Renal cortex interstitium (tissue), 11 donors: ENCODE measurements at regions not wholly inside any gene's neighbourhood (a gene's known extent, or its start where the extent isn't known, plus 50 kb on each side); places are given as distances from the start of the nearest gene placed in this dataset.
"Not testable (repeated sequence)": the region's sequence is repeated elsewhere in the genome, so short reads cannot be mapped to it uniquely, and the experiment has no call there.

Source experiments
- DNase-seq, 11 donors: peaks; one replicate each; pipeline ENCODE4 v3.0.0-alpha.2; 2013; ENCODE audit warnings: low read depth in 9 of 11, low spot score in 4 of 11; ENCODE audit errors: extremely low read depth in 1 of 11

DNA sequence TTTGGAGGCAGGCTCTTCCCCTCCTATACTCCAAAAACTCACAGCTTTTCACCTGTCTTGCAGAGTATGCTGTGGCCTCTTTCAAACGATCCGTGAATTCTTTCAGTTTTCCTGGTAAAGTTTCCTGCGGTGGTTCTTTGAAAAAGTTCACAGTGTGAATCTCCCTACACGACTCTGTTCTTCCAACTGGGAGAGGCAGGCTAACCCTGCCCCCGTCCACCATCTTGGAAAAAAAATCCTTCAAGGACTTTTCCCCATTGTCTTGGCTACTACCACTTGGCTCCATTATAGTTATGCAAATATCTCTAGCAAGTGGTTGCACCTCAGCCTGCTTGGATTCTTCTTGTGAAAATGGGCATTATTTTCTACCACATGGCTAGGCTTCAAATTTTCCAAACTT, 382.6 kb downstream of the AGTPBP1 start:
- no peak for DNase-seq

DNA sequence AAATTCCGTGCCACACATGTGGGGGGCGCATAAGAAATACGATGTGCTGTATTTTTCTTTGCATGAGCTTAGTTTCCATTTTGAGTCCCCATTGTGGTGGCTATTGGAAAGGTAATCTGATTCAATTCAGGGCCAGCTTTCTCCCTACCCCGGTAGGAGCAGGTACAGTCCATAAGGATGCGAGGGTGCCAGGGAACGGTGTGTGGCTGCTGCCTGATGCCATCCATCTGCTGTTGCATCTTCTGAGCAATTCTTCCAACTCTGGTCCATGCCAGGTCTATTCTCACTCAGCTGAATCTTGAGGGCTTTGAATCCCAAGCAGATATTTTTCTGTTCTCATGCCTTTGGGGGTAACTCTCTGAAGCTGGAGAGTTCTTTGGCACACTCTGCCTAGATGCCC, 392.7 kb downstream of the AGTPBP1 start:
- DNase-seq, result no peak

DNA sequence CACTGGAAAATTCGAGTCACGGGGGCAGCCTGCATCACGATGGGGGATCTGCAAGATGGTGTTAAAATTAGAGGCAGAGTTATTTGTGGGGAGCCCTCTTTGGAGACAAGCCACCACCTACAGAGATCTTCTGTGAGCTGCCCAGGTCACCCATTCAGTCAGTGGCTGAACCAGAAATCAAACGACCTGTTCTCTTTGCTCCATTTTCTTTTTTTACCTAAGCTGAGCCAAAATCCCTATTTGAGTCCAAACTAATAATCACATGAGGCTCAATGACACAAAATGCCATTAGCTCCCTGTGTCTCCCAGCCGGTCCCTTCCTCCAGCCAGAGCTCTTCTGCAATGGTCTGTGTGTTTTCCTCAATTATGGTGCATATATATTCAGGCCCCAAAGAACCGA, 394.2 kb downstream of the AGTPBP1 start:
- DNase-seq, result no peak

DNA sequence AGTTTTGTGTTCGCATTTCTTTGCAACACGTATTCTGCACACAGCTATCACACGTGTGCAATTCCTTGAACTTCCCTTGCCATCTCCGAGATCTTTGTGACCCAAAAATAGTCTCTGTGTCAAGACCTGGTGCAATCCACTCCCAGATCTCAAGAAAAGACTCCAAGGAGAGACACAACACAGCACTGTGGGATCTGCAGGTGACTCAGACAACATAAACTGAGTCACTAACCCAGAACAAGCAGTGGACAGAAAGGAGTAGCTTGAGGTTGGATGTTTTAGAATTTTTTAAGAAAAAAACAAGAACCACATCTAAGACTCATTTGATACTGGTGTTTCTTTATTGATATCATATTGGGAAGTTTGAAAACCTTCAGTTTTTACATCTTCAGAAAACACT, 396.9 kb downstream of the AGTPBP1 start:
- no peak for DNase-seq

DNA sequence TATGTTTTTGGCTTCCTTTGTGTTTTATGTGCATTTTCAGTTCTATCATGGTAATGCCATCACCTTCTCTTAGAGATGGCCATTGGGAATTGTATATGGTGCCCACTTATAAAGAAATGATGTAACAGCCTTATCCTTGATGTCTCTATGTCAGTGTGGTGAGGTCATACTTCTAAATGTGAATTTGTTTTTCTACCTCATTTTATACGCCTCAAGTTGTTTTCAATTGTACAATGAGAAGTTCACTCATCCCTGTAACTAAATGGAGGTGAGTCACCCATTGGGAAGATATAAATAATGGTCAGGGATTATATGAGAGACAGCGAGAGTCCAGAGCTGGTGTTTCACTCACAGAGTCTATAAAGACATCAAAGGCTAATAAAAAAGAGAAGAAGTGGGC, 402.4 kb downstream of the AGTPBP1 start:
- DNase-seq, result no peak

DNA sequence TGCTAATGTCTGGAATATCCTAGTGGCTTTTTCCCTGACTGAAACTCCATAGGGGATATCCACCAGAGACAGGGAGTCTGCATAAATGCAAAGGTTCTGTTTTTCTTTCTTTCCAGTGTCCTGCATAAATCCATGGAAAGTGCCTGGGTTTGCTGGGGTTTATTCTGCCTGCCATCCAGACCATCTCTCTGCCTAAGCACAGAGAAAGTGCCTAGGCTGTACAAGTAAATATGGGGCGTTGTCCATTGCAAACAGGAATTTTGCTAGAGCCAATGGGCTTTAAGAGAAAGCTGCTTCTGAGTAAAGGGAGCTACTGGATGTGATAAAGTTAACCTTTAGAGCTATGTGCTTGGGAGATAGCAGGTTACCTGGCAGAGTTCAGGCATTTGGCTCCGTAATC, 407.5 kb downstream of the AGTPBP1 start:
- no peak for DNase-seq

DNA sequence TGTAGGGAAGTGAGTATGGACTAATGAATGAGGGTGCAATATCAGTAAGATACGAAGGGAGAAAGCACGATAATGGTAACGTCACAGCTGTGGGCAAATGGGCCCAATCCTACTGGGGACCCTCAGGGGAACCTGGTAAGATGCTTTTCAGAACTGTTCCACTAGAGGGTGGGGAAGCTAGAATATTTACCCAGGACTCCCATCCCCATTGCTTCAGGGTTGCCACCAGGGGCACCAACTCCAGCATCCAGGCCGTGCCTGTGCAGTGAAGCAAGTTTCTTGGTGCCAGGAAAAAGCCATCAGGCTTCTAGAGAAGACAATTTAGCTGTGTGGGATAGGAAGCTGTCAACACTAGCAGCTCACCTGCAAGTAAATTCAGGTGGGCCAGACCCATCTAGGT, 409.3 kb downstream of the AGTPBP1 start:
- DNase-seq, result no peak

DNA sequence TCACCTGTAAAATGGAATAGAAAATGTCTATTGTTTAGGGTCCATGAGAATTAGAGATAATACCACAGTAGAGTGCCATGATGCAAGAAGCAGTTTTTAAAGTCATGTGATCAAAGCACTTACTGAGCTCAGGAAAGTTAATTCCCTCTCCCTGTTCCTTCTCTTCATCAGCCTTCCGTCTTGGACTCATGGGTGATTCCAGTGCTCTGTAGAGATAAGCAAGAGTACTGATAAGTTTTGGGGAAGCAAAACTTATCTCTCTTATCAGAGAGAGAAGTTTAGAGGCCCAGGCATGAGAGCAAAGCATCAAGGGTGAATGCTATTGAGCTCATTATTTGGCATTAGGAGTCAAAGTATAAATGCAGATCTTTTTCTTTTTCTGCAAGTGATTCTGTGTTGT, 410.1 kb downstream of the AGTPBP1 start:
- DNase-seq, result no peak

DNA sequence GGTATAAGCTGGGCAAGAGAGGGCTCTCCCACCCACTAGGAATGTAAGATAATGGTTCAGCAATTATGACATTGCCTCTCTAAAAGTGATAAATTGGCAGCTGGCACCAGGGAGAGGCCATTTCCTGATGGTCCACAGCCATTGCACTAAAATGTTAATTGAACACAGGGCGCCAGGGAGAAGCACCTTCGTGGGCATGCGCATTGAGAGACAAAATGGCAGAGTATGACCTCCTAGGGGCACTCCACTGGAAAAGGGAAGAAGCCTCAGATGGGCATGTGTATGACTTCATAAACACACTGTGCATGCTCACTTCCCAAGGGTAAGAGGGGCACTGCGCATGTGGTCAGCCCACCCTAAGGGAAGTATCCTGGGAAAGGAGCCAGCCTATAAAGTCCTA, 419.2 kb downstream of the AGTPBP1 start:
- DNase-seq, result no peak

DNA sequence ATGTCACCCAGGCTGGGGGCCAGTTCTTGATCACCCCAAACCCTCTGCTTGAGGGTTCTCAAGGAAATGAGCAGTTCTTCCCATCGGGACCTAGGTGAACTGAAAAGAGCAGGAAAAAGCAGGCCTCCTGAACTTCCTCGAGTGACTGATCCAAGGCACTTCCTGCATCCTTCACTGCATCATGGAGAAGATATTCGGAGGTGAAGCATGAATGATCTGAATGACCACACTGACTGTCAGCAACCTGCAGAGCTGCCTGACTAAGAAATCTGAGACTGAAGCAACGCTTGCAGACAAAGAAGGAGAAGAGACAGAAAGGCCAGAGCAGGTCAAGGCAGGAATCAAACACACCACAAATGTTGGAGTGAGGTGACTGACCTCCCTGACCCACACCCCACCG, 420.2 kb downstream of the AGTPBP1 start:
- no peak for DNase-seq

DNA sequence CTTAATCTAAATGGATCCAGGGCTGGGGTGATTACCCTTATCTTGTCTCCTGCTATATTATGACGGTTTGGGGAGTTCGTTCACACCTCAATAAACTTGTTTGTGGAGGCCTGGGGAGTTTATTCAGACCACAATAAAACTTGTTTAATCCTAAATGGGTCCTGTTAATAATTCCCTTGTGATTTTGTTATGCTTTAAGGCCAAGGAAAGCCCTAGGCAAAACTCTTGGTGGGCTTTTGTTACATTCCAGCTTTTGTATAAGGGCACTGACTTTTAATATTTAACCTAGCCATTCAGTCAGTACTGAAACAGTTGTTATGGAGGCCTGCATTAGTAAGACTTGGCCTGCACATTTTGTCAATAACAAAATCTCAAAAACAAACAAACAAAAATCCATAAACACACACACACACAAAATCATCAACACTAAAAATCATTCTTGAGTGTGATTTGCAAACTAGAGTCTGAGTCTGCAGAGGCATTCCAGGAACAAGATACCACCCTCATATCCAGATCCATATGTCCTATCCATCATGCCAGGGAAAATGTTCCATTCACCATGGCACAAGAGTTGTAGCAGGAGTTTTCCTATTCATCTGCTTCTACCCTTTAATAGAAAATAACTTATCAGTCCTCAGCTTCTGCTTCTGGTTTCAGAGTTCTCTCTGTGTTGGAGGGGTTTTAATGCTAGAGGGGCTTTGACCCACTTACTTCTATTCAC, 421.7 kb downstream of the AGTPBP1 start:
- peak in 1 of 11 donors; percentile 48 for DNase-seq

DNA sequence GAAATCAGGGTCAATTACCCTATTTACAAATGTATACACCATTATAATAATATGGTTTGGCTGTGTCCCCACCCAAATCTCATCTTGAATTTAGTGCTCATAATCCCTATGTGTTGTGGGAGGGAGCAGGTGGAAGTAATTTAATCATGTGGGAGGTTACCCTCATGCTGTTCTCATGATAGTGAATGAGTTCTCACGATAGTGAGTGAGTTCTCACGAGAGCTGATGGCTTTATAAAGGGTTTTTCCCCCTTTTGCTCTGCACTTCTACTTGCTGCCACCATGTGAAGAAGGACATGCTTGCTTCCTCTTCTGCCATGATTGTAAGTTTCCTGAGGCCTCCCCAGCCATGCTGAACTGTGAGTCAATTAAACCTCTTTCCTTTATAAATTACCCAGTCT, 426.2 kb downstream of the AGTPBP1 start:
- DNase-seq, result not testable (repeated sequence)

DNA sequence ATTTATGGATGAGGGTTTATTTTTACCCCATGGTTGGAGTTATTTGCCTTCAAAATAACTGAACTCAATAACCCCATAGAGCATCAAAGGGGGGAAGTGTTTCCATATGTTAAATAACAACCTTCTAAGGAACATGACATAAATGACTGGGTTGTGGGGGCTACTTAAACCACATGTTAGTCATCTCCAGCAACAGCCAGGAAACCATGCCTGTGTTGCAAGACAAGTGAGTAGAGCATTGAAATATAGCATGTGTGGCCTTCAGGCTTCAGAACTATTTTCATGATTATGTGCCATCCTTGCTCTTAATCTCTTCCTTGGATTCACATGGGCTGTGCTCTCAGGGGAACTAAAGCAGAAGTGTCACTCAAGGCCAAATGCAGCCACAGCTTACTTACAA, 431.2 kb downstream of the AGTPBP1 start:
- no peak for DNase-seq

DNA sequence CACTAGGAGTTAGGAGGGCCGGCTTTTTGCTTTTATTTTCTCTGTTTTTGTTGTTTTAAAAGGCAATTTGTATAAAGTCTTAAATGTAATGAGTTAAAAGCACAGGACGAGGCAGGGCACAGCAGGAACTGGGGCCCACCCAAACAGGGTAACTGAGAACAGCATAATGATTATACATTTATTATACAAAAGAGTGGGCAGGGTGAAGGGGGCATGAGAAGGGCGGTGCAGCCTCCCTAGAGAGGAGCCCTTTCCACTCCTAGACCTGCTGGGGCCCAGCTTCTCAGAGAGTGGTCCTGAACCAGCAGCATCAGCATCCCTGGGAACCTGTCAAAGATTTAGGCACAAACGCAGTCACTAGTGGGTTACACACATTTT, 438.0 kb downstream of the AGTPBP1 start:
- no peak for DNase-seq

DNA sequence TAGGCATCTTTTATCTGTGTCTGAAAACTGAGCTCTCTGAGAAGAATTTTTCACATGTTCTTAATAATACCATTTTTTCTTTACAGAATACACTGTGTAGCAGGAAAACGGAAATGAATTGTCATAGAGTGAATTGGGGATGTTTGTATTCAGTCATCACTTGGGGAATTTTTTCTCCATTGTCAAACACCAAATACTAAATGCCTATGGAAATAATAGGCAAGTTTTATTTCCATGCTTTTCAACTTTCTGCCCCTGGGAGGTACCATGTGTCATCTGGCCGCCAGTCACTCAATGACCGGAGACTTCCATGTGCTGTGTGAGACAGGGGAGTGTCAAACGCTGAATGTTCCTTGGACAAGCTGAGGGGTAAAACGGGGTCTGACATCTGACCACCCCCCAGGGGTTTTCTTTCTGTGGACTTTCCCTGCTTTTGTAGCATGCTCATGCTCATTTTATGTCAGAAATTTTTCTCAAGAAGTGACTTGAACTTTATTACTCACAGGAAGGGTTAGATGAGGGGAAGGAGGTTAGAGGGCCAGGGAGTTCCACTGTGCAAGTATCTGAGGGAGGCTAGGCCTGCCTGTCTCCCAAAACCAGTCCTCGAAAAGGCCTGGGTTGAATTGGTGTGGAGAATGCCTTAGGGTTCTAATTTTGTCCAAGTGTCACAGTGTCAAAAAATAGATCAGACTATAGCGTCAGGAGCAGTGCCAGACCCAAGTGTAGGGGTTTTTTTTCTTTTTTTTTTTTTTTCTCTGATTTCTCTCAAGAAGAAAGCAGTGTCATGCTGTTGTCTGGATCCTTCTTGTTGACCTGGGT, 438.6 kb downstream of the AGTPBP1 start:
- no peak for DNase-seq

DNA sequence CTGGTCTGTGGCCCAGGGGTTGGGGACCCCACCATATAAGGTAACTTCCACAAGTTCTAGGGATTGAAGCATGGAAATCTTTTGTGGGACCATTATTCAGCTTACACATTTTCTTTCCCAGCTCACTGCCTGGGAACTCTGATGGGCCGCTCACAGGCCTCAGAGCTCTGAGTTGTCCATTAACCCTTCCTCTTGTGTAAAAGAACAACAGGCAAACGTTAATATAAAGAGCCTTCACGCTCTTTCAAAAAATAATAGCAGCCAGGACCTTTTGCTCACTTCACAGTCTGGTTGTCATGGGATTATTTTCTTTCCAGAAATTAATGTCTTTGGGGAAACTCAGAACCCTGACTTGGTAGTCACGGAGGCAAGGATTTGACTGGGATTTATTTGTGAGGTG, 443.3 kb downstream of the AGTPBP1 start:
- DNase-seq, result no peak

DNA sequence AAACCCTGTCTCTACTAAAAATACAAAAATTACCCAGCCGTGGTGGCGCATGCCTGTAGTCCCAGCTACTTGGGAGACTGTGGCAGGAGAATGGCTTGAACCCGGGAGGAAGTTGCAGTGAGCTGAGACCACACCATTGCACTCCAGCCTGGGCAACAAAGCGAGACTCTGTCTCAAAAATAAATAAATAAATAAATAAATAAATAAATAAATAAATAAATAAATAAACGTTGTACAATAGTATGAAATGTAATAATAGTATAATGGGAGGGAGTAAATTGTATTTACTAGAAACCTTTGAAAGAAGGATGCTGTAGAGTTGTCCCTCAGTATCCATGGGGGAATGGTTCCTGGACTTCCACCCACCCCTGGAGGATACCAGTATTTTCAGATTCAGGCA, 446.5 kb downstream of the AGTPBP1 start:
- DNase-seq, result not testable (repeated sequence)

DNA sequence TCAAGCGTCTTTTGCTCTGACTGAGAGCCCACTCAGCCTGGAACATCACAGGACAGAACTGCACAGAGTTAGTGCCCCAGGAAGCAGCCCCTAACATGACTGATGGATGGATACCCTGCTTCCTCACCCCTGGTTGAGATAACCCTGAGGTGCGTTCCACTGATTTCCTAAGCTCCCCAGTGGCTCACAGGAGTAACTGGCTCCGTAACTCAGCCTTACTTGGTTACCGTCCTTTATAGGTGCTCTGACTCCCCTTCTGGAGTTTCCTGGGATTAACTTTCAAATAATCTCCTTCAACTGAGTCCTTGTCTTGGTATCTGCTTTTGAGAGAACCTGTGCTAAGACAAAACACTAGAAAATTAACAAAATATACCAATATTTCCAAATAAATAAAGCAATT, 449.5 kb downstream of the AGTPBP1 start:
- no peak for DNase-seq

DNA sequence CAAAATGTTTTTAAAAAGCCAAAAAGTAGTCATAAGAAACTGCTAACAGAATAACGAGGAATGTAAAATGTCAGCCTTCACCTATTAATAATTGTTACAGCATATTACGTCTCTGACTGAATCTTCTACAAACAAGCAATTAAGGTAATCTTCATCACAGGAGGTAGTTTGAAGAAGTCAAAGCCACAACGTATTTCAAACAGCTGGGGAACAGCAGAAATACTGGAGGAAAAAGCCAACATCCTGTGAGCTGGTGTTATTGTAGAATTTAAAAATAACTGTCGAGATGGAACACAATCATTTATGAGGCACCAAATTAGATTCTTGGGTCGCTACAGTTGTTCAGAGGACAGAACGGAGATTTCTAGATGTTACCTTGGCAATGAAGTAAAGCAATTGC, 450.5 kb downstream of the AGTPBP1 start:
- DNase-seq, result no peak

DNA sequence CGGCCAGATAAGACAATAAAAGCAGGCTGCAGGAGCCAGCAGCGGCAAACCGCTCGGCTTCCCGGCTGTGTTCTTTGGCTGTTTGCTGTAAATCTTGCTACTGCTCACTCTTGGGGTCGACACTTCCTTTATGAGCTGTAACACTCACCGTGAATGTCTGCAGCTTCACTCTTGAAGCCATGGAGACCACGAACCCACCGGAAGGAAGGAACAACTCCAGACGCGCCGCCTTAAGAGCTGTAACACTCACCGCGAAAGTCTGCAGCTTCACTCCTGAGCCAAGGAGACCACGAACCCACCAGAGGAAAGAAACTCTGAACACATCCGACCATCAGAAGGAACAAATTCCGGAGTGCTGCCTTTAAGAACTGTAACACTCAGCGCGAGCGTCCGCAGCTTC, 451.7 kb downstream of the AGTPBP1 start:
- DNase-seq, result no peak

DNA sequence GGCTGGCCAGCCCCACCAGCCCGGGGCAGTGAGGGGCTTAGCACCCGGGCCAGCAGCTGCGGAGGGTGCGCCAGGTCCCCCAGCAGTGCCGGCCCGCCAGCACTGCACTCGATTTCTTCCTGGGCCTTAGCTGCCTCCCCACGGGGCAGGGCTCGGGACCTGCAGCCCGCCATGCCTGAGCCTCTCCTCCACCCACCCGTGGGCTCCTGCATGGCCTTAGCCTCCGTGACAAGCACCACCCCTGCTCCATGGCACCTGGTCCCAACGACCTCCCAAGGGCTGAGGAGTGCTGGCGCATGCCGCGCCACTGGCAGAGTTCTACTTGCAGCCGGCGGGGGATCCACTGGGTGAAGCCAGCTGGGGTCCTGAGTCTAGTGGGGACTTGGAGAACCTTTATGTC, 452.6 kb downstream of the AGTPBP1 start:
- no peak for DNase-seq
